ENCODE measurements at regions not wholly inside any gene's neighbourhood (a gene's known extent, or its start where the extent isn't known, plus 50 kb on each side); places are given as distances from the start of the nearest gene placed in this dataset.
"Not testable (repeated sequence)": the region's sequence is repeated elsewhere in the genome, so short reads cannot be mapped to it uniquely, and the experiment has no call there.

DNA sequence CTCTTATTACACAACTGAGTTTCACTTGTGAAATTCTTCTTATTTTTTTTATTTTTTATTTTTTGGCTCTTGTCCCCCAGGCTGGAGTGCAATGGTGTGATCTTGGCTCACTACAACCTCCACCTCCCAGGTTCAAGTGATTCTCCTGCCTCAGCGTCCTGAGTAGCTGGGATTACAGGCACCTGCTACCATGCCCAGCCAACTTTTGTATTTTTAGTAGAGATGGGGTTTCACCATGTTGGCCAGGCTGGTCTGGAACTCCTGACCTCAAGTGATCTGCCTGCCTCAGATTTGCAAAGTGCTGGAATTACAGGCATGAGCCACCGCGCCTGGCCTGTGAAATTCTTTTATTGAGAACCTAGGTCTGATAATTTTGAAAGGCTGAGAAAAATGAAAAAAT is 688.3 kb upstream of the CA10 start:
- H3K4me1 Mint-ChIP-seq (ENCODE audit: low read depth); H3K4me3 Mint-ChIP-seq; H3K27me3 Mint-ChIP-seq (ENCODE audit: low read depth); DNase-seq; CTCF ChIA-PET; intact Hi-C loops (cut with micrococcal nuclease); H3K27ac Mint-ChIP-seq; H3K36me3 Mint-ChIP-seq (ENCODE audit: low read depth); H3K9me3 Mint-ChIP-seq: not testable (repeated sequence)

DNA sequence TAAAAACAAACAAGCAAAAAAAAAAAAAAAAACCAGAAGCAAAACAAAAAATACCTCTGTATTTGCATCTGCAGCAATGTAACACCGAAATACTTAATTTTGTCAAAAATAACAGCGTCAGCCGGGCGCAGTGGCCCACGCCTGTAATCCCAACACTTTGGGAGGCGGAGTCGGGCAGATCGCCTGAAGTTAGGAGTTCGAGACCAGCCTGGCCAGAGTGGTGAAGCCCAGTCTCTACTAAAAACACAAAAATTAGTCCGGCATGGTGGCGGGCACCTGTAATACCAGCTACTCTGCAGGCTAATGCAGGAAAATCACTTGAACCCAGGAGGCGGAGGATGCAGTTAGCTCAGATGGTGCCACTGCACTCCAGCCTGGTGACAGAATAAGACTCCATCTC is 683.5 kb upstream of the CA10 start:
- no peak for DNase-seq
- no peaks in the 10 kb centered on the region for H3K36me3 Mint-ChIP-seq (ENCODE audit: low read depth)
- H3K27me3 Mint-ChIP-seq (ENCODE audit: low read depth), result no peaks in the 10 kb centered on the region
- peaks cover 8% of the 10 kb centered on the region for H3K9me3 Mint-ChIP-seq
- no peak overlapping the region for H3K4me3 Mint-ChIP-seq
- CTCF ChIA-PET, result no interaction called here
- H3K4me1 Mint-ChIP-seq (ENCODE audit: low read depth), result no peaks in the 10 kb centered on the region
- intact Hi-C loops (cut with micrococcal nuclease), result no loop called here
- H3K27ac Mint-ChIP-seq, result no peak overlapping the region

DNA sequence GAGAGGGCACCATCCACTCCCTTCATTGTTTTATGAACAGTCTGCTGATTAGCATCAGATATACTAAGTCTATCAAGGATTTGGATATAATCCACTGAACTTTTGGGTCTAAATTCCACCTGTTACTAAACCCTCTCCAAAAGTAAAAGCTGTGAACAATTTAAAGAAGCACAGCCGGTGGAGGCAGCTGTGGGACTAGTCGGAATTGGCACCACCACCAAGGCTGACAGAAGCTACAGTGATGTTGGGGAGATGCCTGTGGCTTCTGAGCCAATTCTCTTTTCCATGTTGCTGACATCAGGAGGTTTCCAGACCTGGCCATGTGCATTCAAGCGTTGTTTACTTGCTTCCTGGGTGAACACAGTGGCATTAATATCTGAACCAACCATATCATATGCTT is 679.0 kb upstream of the CA10 start:
- H3K27ac Mint-ChIP-seq, result no peak overlapping the region
- H3K4me3 Mint-ChIP-seq, result no peak overlapping the region
- no peaks in the 10 kb centered on the region for H3K4me1 Mint-ChIP-seq (ENCODE audit: low read depth)
- intact Hi-C loops (cut with micrococcal nuclease), result no loop called here
- no peaks in the 10 kb centered on the region for H3K36me3 Mint-ChIP-seq (ENCODE audit: low read depth)
- H3K27me3 Mint-ChIP-seq (ENCODE audit: low read depth), result no peaks in the 10 kb centered on the region
- peaks cover 5% of the 10 kb centered on the region for H3K9me3 Mint-ChIP-seq
- CTCF ChIA-PET, result no interaction called here
- DNase-seq, result no peak

DNA sequence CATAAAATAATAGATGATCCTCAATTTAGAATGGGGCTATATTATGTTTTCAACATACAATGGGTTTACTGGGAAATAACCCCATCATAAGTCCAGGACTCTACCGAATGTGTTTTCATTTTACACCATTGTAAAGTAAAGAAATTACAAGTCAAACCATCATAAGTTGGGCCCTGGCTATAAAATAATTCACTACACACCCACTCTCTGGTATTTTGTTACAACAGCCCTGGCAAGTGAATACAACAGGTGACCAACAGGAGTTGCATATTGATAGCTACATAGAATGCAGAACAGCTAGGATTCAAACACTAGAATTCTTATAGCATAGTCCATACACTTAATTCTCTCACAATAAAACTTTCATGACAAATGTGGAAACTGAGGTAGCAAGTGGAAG is 673.0 kb upstream of the CA10 start:
- Mint-ChIP-seq H3K27me3 (ENCODE audit: low read depth) (no peaks in the 10 kb centered on the region), H3K27ac (no peak overlapping the region), H3K4me1 (ENCODE audit: low read depth) (no peaks in the 10 kb centered on the region), H3K9me3 (peaks cover 3% of the 10 kb centered on the region), H3K36me3 (ENCODE audit: low read depth) (no peaks in the 10 kb centered on the region), H3K4me3 (no peak overlapping the region)
- no peak for DNase-seq
- CTCF ChIA-PET, result no interaction called here
- intact Hi-C loops (cut with micrococcal nuclease), result no loop called here

DNA sequence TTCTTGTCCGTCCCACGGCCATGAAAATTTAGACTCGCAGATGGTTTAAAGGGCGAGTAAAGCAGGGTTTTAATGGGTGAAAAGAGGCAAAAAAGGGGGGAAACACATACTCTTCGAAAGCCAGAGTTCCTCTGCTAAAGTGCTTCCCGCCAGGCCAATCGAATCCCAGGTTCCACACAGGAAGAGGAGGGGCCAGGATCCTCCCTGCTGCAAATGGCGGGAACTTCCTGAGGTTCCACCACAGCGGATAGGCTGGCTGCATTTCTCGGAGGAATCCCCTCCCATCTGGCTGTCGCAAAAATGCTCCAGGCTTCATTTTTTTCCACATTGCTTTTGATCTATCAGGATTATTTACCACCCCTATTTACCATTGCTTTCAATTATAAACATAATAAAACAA is 670.1 kb upstream of the CA10 start:
- CTCF ChIA-PET, result no interaction called here
- Mint-ChIP-seq H3K4me3 (no peak overlapping the region), H3K27ac (no peak overlapping the region), H3K27me3 (ENCODE audit: low read depth) (no peaks in the 10 kb centered on the region), H3K9me3 (peaks cover 3% of the 10 kb centered on the region), H3K36me3 (ENCODE audit: low read depth) (no peaks in the 10 kb centered on the region), H3K4me1 (ENCODE audit: low read depth) (no peaks in the 10 kb centered on the region)
- no peak for DNase-seq
- intact Hi-C loops (cut with micrococcal nuclease), result no loop called here

DNA sequence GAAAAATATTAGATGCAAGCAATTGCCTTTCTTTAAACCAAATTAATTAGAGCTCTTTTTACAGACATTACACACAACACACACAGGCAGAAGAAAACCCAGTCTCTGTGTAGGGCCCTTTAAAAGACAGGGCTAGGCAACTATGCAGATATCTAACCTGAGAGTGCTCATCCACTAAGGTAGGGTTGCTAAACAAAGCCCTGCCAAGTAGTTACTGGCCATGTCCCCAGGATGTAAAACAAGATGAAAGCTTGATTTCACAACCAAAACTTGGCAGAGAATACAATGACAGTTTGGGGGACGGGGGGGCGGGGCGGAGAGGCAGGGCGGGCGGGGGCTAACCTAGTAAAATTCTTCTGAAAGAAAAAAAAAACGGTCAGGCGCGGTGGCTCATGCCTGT is 669.0 kb upstream of the CA10 start:
- Mint-ChIP-seq H3K4me1 (ENCODE audit: low read depth) (no peaks in the 10 kb centered on the region), H3K9me3 (peaks cover 3% of the 10 kb centered on the region), H3K27me3 (ENCODE audit: low read depth) (no peaks in the 10 kb centered on the region), H3K36me3 (ENCODE audit: low read depth) (no peaks in the 10 kb centered on the region), H3K27ac (no peak overlapping the region), H3K4me3 (no peak overlapping the region)
- no peak for DNase-seq
- intact Hi-C loops (cut with micrococcal nuclease), result no loop called here
- CTCF ChIA-PET, result no interaction called here

DNA sequence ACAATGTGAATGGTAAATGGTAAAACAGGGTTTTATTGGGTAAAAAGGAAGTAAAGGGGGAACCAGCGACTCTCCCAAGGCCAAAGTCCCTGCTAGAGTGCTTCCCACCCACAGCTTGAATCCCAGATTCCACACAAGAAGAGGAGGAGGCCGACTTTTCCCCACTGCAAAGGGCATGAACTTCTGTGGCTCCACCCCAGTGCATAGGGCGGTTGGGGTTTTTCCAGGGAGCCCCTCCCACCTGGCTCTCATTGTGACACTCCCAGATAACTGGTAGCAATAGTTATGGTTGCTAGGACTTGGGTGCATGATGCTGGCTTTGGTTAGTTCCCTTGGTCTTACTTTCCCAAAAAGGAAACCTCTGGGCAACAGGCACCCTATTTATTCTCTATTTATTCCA is 666.0 kb upstream of the CA10 start:
- CTCF ChIA-PET, result no interaction called here

DNA sequence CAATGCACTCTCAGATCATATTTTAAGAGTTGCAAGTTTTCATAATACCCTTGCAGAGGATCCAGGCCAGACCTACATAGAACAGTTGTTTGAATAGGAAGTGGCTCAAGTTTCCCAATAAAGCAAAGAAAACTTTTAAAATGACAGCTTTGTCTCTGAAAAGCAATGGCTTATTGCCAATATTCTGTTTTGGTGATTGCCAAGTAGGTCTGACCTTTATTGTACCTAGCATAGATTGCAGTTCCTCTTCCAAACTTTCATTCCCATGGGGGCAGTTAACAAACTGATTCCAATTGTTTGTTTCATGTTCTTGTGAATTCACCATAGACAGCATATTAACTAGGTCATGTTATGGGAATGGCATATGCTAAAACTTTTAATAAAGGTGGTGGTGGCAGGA is 664.6 kb upstream of the CA10 start:
- CTCF ChIA-PET, result interaction anchor here (0.6 kb wide), 1 partner anchor 160 kb away, joined by 3 read pairs; no protein-coding TSS in a partner anchor
- no peaks in the 10 kb centered on the region for H3K9me3 Mint-ChIP-seq
- H3K27me3 Mint-ChIP-seq (ENCODE audit: low read depth), result no peaks in the 10 kb centered on the region
- DNase-seq, result no peak
- H3K4me1 Mint-ChIP-seq (ENCODE audit: low read depth), result no peaks in the 10 kb centered on the region
- no peak overlapping the region for H3K27ac Mint-ChIP-seq
- intact Hi-C loops (cut with micrococcal nuclease), result no loop called here
- no peaks in the 10 kb centered on the region for H3K36me3 Mint-ChIP-seq (ENCODE audit: low read depth)
- H3K4me3 Mint-ChIP-seq, result no peak overlapping the region

More for the DNA sequence above, 666.0 kb upstream of the CA10 start:
- intact Hi-C loops (cut with micrococcal nuclease), result no loop called here
- Mint-ChIP-seq H3K4me1 (ENCODE audit: low read depth) (no peaks in the 10 kb centered on the region), H3K36me3 (ENCODE audit: low read depth) (no peaks in the 10 kb centered on the region), H3K27me3 (ENCODE audit: low read depth) (no peaks in the 10 kb centered on the region), H3K9me3 (peaks cover 3% of the 10 kb centered on the region), H3K27ac (no peak overlapping the region), H3K4me3 (no peak overlapping the region)
- DNase-seq, result no peak

DNA sequence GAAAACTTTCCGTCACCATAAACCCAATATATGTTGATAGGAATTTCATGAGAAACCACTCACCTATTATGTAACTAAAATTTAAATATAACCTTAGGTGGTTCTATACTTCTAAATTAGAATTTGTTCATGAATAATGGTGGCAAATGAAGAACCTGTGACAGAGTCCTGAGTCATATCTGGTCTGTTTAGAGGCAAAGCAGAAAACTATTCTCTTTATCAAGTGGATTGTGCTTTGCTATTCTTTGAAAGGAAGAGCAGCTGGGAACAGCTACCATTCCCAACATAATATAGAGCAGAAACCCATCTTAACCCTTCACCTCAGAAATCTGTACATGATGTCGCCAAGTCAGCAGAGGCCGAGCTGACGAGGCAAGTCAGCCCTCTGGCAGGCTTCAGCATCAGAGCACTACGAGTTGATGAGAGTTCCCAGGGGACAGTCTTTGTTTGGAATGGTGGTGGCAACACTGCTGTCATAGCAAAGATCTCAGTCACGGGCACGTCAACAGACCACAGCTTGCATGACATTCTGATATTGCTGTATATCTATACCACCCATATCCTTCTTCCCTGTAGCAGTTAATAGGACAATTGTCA is 631.9 kb upstream of the CA10 start:
- no peaks in the 10 kb centered on the region for H3K27me3 Mint-ChIP-seq (ENCODE audit: low read depth)
- no peak overlapping the region for H3K4me3 Mint-ChIP-seq
- peaks cover 1% of the 10 kb centered on the region for H3K9me3 Mint-ChIP-seq
- no peaks in the 10 kb centered on the region for H3K4me1 Mint-ChIP-seq (ENCODE audit: low read depth)
- H3K36me3 Mint-ChIP-seq (ENCODE audit: low read depth), result no peaks in the 10 kb centered on the region
- no peak overlapping the region for H3K27ac Mint-ChIP-seq
- intact Hi-C loops (cut with micrococcal nuclease), result no loop called here
- DNase-seq, result no peak
- CTCF ChIA-PET, result interaction anchor here (0.5 kb wide), 1 partner anchor 1447 kb away, joined by 3 read pairs; no protein-coding TSS in a partner anchor

DNA sequence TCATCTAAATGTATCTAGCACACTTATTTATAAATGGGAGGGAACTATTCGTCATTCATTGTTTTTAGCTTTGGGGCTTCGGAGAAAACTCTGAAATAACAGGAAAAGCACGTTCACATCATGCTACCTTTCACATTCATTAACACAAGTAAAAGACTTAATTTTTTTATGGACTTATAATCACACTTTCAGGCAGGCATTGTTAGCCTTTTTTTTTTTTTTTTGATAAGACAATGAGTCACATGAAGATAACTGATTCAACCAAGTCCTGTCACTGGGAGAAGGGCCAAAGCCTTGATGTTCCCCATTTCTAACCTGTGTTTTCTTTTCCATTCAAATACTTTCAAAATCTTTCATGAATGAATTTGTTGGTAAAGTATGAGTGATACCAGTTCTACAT is 631.3 kb upstream of the CA10 start:
- no peaks in the 10 kb centered on the region for H3K27me3 Mint-ChIP-seq (ENCODE audit: low read depth)
- no peak for DNase-seq
- no peaks in the 10 kb centered on the region for H3K36me3 Mint-ChIP-seq (ENCODE audit: low read depth)
- no peaks in the 10 kb centered on the region for H3K4me1 Mint-ChIP-seq (ENCODE audit: low read depth)
- H3K27ac Mint-ChIP-seq, result no peak overlapping the region
- intact Hi-C loops (cut with micrococcal nuclease), result no loop called here
- peaks cover 1% of the 10 kb centered on the region for H3K9me3 Mint-ChIP-seq
- H3K4me3 Mint-ChIP-seq, result no peak overlapping the region
- CTCF ChIA-PET, result no interaction called here

DNA sequence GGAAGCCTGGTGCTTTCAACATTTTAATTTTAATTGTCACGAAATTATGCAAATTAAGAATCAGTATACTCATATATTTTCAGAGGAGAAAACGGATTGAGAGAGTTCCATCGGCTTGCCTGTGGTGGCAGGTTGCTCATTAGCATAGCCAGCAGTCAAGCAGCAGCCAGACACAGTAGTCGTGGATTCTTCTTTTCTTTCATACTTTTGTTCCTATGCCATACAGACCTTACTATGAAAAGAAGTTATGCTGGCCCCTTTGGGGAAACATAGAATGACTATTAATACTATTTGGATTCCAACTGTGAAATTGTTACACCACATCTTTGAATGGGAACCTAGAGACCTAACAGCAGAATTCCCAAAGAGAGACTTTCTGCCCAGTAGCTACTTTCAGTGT is 617.7 kb upstream of the CA10 start:
- no peaks in the 10 kb centered on the region for H3K27me3 Mint-ChIP-seq (ENCODE audit: low read depth)
- H3K27ac Mint-ChIP-seq, result no peak overlapping the region
- no peaks in the 10 kb centered on the region for H3K36me3 Mint-ChIP-seq (ENCODE audit: low read depth)
- no peaks in the 10 kb centered on the region for H3K4me1 Mint-ChIP-seq (ENCODE audit: low read depth)
- DNase-seq, result no peak
- CTCF ChIA-PET, result no interaction called here
- H3K9me3 Mint-ChIP-seq, result peaks cover 7% of the 10 kb centered on the region
- intact Hi-C loops (cut with micrococcal nuclease), result no loop called here
- no peak overlapping the region for H3K4me3 Mint-ChIP-seq

DNA sequence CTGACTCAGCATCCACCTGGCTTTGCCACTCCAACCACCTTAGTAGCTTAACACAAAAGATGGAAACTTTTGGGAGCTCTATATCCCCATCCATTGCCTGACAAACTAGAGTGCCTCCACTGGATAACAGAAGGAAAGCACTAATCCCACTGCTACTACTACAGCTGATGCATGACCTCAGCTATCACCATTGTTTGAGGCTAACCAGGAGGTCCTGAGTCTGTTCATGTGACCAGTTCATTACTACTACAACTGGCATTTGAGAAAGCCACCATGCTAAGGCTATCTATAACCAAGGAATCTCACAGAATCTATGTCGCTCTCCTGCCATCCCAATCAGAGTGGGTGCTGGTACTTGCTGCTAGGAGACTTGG is 604.3 kb upstream of the CA10 start:
- DNase-seq, result no peak
- peaks cover 12% of the 10 kb centered on the region for H3K9me3 Mint-ChIP-seq
- no peak overlapping the region for H3K27ac Mint-ChIP-seq
- H3K4me3 Mint-ChIP-seq, result no peak overlapping the region
- no peaks in the 10 kb centered on the region for H3K27me3 Mint-ChIP-seq (ENCODE audit: low read depth)
- CTCF ChIA-PET, result no interaction called here
- peaks cover 2% of the 10 kb centered on the region for H3K36me3 Mint-ChIP-seq (ENCODE audit: low read depth)
- intact Hi-C loops (cut with micrococcal nuclease), result no loop called here
- no peaks in the 10 kb centered on the region for H3K4me1 Mint-ChIP-seq (ENCODE audit: low read depth)

DNA sequence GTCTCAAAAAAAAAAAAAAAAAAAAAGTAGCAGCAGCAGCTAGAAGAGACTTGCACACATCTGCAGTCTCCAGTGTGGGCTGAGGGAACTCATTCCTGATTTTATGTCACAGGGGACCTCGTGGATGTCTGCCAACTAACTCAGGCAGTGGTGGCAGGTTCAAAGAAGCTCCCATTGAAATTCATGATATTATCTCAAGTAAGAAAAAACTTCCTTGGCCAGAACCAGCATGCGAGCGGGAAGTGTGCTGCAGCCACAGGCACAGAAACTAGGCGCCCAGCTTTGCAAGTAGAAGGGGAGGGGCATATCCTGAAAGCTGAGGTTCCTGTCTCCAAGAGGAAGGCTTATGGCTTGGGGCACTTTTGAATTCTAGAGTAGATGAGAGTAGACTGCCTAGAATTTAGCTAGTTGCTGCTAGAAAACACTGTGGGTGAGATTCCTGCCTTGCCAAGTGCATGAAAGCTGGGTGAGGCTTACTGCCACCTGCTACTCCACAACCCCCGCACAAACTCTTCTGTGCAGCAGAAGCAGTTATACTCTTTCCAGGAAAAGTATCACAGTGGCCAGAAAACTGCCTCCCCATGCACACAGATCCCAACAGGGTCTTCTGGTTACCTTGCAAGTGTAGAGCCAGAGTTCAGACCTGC is 603.8 kb upstream of the CA10 start:
- H3K4me1 Mint-ChIP-seq (ENCODE audit: low read depth), result no peaks in the 10 kb centered on the region
- H3K4me3 Mint-ChIP-seq, result no peak overlapping the region
- no peak overlapping the region for H3K27ac Mint-ChIP-seq
- H3K36me3 Mint-ChIP-seq (ENCODE audit: low read depth), result peaks cover 2% of the 10 kb centered on the region
- intact Hi-C loops (cut with micrococcal nuclease), result no loop called here
- DNase-seq, result no peak
- CTCF ChIA-PET, result no interaction called here
- H3K9me3 Mint-ChIP-seq, result peaks cover 12% of the 10 kb centered on the region
- no peaks in the 10 kb centered on the region for H3K27me3 Mint-ChIP-seq (ENCODE audit: low read depth)

Data from activated naive CD4-positive, alpha-beta T cell treated with anti-CD3 and anti-CD28 coated beads for 36 hours (primary cell).